ENCODE measurements at regions not wholly inside any gene's neighbourhood (a gene's known extent, or its start where the extent isn't known, plus 50 kb on each side); places are given as distances from the start of the nearest gene placed in this dataset.

- peak; percentile 21 for FAIRE-seq
- TF ChIP-seq POLR2A (IDR thresholded peaks at IDR 0.05; ENCODE audit: low read depth, low read length), result no peak
- TF ChIP-seq POLR2AphosphoS5 (IDR thresholded peaks at IDR 0.05; ENCODE audit: low read depth, low read length), result no peak
- no peak for TF ChIP-seq TAF1 (IDR thresholded peaks at IDR 0.05; ENCODE audit: borderline replicate concordance, low read depth, low read length)
- no peak for DNase-seq (ENCODE audit: insufficient read length)
Observed at GRCh38 chr18:63046375-63046774, 273.2 kb downstream of the BCL2 start.

GRCh38 chr18:63043516-63043915, 276.1 kb downstream of the BCL2 start:
- FAIRE-seq, result peak; percentile 78
- DNase-seq (ENCODE audit: insufficient read length), result no peak

GRCh38 chr18:63042351-63042750, 277.2 kb downstream of the BCL2 start:
- TF ChIP-seq TAF1 (IDR thresholded peaks at IDR 0.05; ENCODE audit: borderline replicate concordance, low read depth, low read length) (no peak), POLR2AphosphoS5 (IDR thresholded peaks at IDR 0.05; ENCODE audit: low read depth, low read length) (no peak), POLR2A (IDR thresholded peaks at IDR 0.05; ENCODE audit: low read depth, low read length) (no peak)
- DNase-seq (ENCODE audit: insufficient read length), result no peak
- no peak for FAIRE-seq

More at GRCh38 chr18:63043516-63043915, 276.1 kb downstream of the BCL2 start:
- TF ChIP-seq TAF1 (IDR thresholded peaks at IDR 0.05; ENCODE audit: borderline replicate concordance, low read depth, low read length), result no peak
- TF ChIP-seq POLR2AphosphoS5 (IDR thresholded peaks at IDR 0.05; ENCODE audit: low read depth, low read length), result no peak
- TF ChIP-seq POLR2A (IDR thresholded peaks at IDR 0.05; ENCODE audit: low read depth, low read length), result no peak

- DNase-seq (ENCODE audit: insufficient read length), result no peak
- peak; percentile 97 for FAIRE-seq
Observed at GRCh38 chr18:63040788-63041410, 278.7 kb downstream of the BCL2 start.

GRCh38 chr18:63037491-63037890, 282.1 kb downstream of the BCL2 start:
- FAIRE-seq, result no peak
- no peak for DNase-seq (ENCODE audit: insufficient read length)
- no peak for TF ChIP-seq POLR2A (IDR thresholded peaks at IDR 0.05; ENCODE audit: low read depth, low read length)
- no peak for TF ChIP-seq POLR2AphosphoS5 (IDR thresholded peaks at IDR 0.05; ENCODE audit: low read depth, low read length)
- TF ChIP-seq TAF1 (IDR thresholded peaks at IDR 0.05; ENCODE audit: borderline replicate concordance, low read depth, low read length), result no peak

More at GRCh38 chr18:63040788-63041410, 278.7 kb downstream of the BCL2 start:
- TF ChIP-seq TAF1 (IDR thresholded peaks at IDR 0.05; ENCODE audit: borderline replicate concordance, low read depth, low read length) (no peak), POLR2A (IDR thresholded peaks at IDR 0.05; ENCODE audit: low read depth, low read length) (no peak), POLR2AphosphoS5 (IDR thresholded peaks at IDR 0.05; ENCODE audit: low read depth, low read length) (no peak)

GRCh38 chr18:63031375-63031774, 288.2 kb downstream of the BCL2 start:
- FAIRE-seq (no peak), DNase-seq (ENCODE audit: insufficient read length) (no peak)
- no peak for TF ChIP-seq POLR2A (IDR thresholded peaks at IDR 0.05; ENCODE audit: low read depth, low read length)
- TF ChIP-seq TAF1 (IDR thresholded peaks at IDR 0.05; ENCODE audit: borderline replicate concordance, low read depth, low read length), result no peak
- no peak for TF ChIP-seq POLR2AphosphoS5 (IDR thresholded peaks at IDR 0.05; ENCODE audit: low read depth, low read length)
